ENCODE measurements at regions not wholly inside any gene's neighbourhood (a gene's known extent, or its start where the extent isn't known, plus 50 kb on each side); places are given as distances from the start of the nearest gene placed in this dataset.
"Not testable (repeated sequence)": the region's sequence is repeated elsewhere in the genome, so short reads cannot be mapped to it uniquely, and the experiment has no call there.

- H3K9me3 ChIP-seq (ENCODE audit: control insufficient read depth, low read length), result no peaks in the 10 kb centered on the region
- WGBS, 2 experiments (ENCODE audit: insufficient coverage in 2 of 2), result 90 to 100% methylated on average over 2 of the region's 2 CpGs
- H3K4me1 ChIP-seq (ENCODE audit: control insufficient read depth, insufficient read depth, low read length, poor library complexity, severe bottlenecking), result no peaks in the 10 kb centered on the region
- no peak overlapping the region for H3K27ac ChIP-seq (ENCODE audit: low read depth, low read length, severe bottlenecking)
- H3K36me3 ChIP-seq (ENCODE audit: control insufficient read depth, insufficient read depth, low read length), result no peaks in the 10 kb centered on the region
- no peak overlapping the region for H3K4me3 ChIP-seq (ENCODE audit: extremely low read depth, insufficient read depth, low read length, poor library complexity, severe bottlenecking)
These were observed 71.9 kb downstream of the DYNAP start for GRCh38 chr18:54662986-54663385.

GRCh38 chr18:54669701-54670100 is 78.7 kb downstream of the DYNAP start:
- not testable (repeated sequence) for H3K9me3 ChIP-seq (ENCODE audit: control insufficient read depth, low read length); H3K27ac ChIP-seq (ENCODE audit: low read depth, low read length, severe bottlenecking); H3K4me1 ChIP-seq (ENCODE audit: control insufficient read depth, insufficient read depth, low read length, poor library complexity, severe bottlenecking); H3K4me3 ChIP-seq (ENCODE audit: extremely low read depth, insufficient read depth, low read length, poor library complexity, severe bottlenecking); H3K36me3 ChIP-seq (ENCODE audit: control insufficient read depth, insufficient read depth, low read length)
- 88 to 90% methylated on average over 7 to 9 of the region's 15 CpGs for WGBS, 2 experiments (ENCODE audit: insufficient coverage in 2 of 2)

- no peaks in the 10 kb centered on the region for H3K9me3 ChIP-seq (ENCODE audit: control insufficient read depth, low read length)
- WGBS, 2 experiments (ENCODE audit: insufficient coverage in 2 of 2), result no CpG with 5 or more reads among the region's 1 CpG
- no peaks in the 10 kb centered on the region for H3K4me1 ChIP-seq (ENCODE audit: control insufficient read depth, insufficient read depth, low read length, poor library complexity, severe bottlenecking)
- no peaks in the 10 kb centered on the region for H3K36me3 ChIP-seq (ENCODE audit: control insufficient read depth, insufficient read depth, low read length)
- H3K4me3 ChIP-seq (ENCODE audit: extremely low read depth, insufficient read depth, low read length, poor library complexity, severe bottlenecking), result no peak overlapping the region
- no peak overlapping the region for H3K27ac ChIP-seq (ENCODE audit: low read depth, low read length, severe bottlenecking)
These were observed 80.3 kb downstream of the DYNAP start for GRCh38 chr18:54671291-54671881.

- Histone ChIP-seq H3K9me3 (ENCODE audit: control insufficient read depth, low read length) (no peaks in the 10 kb centered on the region), H3K27ac (ENCODE audit: low read depth, low read length, severe bottlenecking) (no peak overlapping the region), H3K4me1 (ENCODE audit: control insufficient read depth, insufficient read depth, low read length, poor library complexity, severe bottlenecking) (no peaks in the 10 kb centered on the region), H3K36me3 (ENCODE audit: control insufficient read depth, insufficient read depth, low read length) (no peaks in the 10 kb centered on the region), H3K4me3 (ENCODE audit: extremely low read depth, insufficient read depth, low read length, poor library complexity, severe bottlenecking) (no peak overlapping the region)
- WGBS, 2 experiments (ENCODE audit: insufficient coverage in 2 of 2), result 100% methylated on average over 1 of the region's 6 CpGs; no CpG with 5 or more reads in 1 of the 2 experiments
These were observed 81.1 kb downstream of the DYNAP start for GRCh38 chr18:54672109-54672508.

GRCh38 chr18:54672846-54673475 is 81.9 kb downstream of the DYNAP start:
- Histone ChIP-seq H3K27ac (ENCODE audit: low read depth, low read length, severe bottlenecking) (no peak overlapping the region), H3K4me1 (ENCODE audit: control insufficient read depth, insufficient read depth, low read length, poor library complexity, severe bottlenecking) (no peaks in the 10 kb centered on the region)
- WGBS, 2 experiments (ENCODE audit: insufficient coverage in 2 of 2), result 86 to 88% methylated on average over 3 to 4 of the region's 6 CpGs

GRCh38 chr18:54673936-54674335 is 82.9 kb downstream of the DYNAP start:
- Histone ChIP-seq H3K36me3 (ENCODE audit: control insufficient read depth, insufficient read depth, low read length) (no peaks in the 10 kb centered on the region), H3K27ac (ENCODE audit: low read depth, low read length, severe bottlenecking) (no peak overlapping the region), H3K4me3 (ENCODE audit: extremely low read depth, insufficient read depth, low read length, poor library complexity, severe bottlenecking) (no peak overlapping the region), H3K9me3 (ENCODE audit: control insufficient read depth, low read length) (no peaks in the 10 kb centered on the region), H3K4me1 (ENCODE audit: control insufficient read depth, insufficient read depth, low read length, poor library complexity, severe bottlenecking) (no peaks in the 10 kb centered on the region)
- WGBS, 2 experiments (ENCODE audit: insufficient coverage in 2 of 2), result no CpG with 5 or more reads among the region's 2 CpGs

More at GRCh38 chr18:54672846-54673475, 81.9 kb downstream of the DYNAP start:
- no peaks in the 10 kb centered on the region for H3K36me3 ChIP-seq (ENCODE audit: control insufficient read depth, insufficient read depth, low read length)
- H3K9me3 ChIP-seq (ENCODE audit: control insufficient read depth, low read length), result no peaks in the 10 kb centered on the region
- no peak overlapping the region for H3K4me3 ChIP-seq (ENCODE audit: extremely low read depth, insufficient read depth, low read length, poor library complexity, severe bottlenecking)

GRCh38 chr18:54675076-54675475 is 84.0 kb downstream of the DYNAP start:
- no peaks in the 10 kb centered on the region for H3K9me3 ChIP-seq (ENCODE audit: control insufficient read depth, low read length)
- H3K4me1 ChIP-seq (ENCODE audit: control insufficient read depth, insufficient read depth, low read length, poor library complexity, severe bottlenecking), result no peaks in the 10 kb centered on the region
- no peak overlapping the region for H3K27ac ChIP-seq (ENCODE audit: low read depth, low read length, severe bottlenecking)
- no peak overlapping the region for H3K4me3 ChIP-seq (ENCODE audit: extremely low read depth, insufficient read depth, low read length, poor library complexity, severe bottlenecking)
- H3K36me3 ChIP-seq (ENCODE audit: control insufficient read depth, insufficient read depth, low read length), result no peaks in the 10 kb centered on the region
- 53 to 75% methylated on average over 1 of the region's 1 CpG for WGBS, 2 experiments (ENCODE audit: insufficient coverage in 2 of 2)

- Histone ChIP-seq H3K4me1 (ENCODE audit: control insufficient read depth, insufficient read depth, low read length, poor library complexity, severe bottlenecking) (no peaks in the 10 kb centered on the region), H3K36me3 (ENCODE audit: control insufficient read depth, insufficient read depth, low read length) (no peaks in the 10 kb centered on the region), H3K4me3 (ENCODE audit: extremely low read depth, insufficient read depth, low read length, poor library complexity, severe bottlenecking) (no peak overlapping the region), H3K27ac (ENCODE audit: low read depth, low read length, severe bottlenecking) (no peak overlapping the region), H3K9me3 (ENCODE audit: control insufficient read depth, low read length) (no peaks in the 10 kb centered on the region)
- WGBS, 2 experiments (ENCODE audit: insufficient coverage in 2 of 2), result no CpG with 5 or more reads among the region's 4 CpGs
These were observed 88.5 kb downstream of the DYNAP start for GRCh38 chr18:54679318-54680149.

- WGBS, 2 experiments (ENCODE audit: insufficient coverage in 2 of 2), result 27 to 37% methylated on average over 4 to 5 of the region's 6 CpGs
- no peaks in the 10 kb centered on the region for H3K9me3 ChIP-seq (ENCODE audit: control insufficient read depth, low read length)
- H3K36me3 ChIP-seq (ENCODE audit: control insufficient read depth, insufficient read depth, low read length), result no peaks in the 10 kb centered on the region
- H3K27ac ChIP-seq (ENCODE audit: low read depth, low read length, severe bottlenecking), result no peak overlapping the region
- no peak overlapping the region for H3K4me3 ChIP-seq (ENCODE audit: extremely low read depth, insufficient read depth, low read length, poor library complexity, severe bottlenecking)
- H3K4me1 ChIP-seq (ENCODE audit: control insufficient read depth, insufficient read depth, low read length, poor library complexity, severe bottlenecking), result no peaks in the 10 kb centered on the region
These were observed 93.7 kb downstream of the DYNAP start for GRCh38 chr18:54684784-54685183.

- H3K27ac ChIP-seq (ENCODE audit: low read depth, low read length, severe bottlenecking), result no peak overlapping the region
- H3K9me3 ChIP-seq (ENCODE audit: control insufficient read depth, low read length), result no peaks in the 10 kb centered on the region
- H3K4me1 ChIP-seq (ENCODE audit: control insufficient read depth, insufficient read depth, low read length, poor library complexity, severe bottlenecking), result no peaks in the 10 kb centered on the region
- no peaks in the 10 kb centered on the region for H3K36me3 ChIP-seq (ENCODE audit: control insufficient read depth, insufficient read depth, low read length)
- 100% methylated on average over 1 of the region's 2 CpGs for WGBS, 2 experiments (ENCODE audit: insufficient coverage in 2 of 2)
- no peak overlapping the region for H3K4me3 ChIP-seq (ENCODE audit: extremely low read depth, insufficient read depth, low read length, poor library complexity, severe bottlenecking)
These were observed 98.3 kb downstream of the DYNAP start for GRCh38 chr18:54689319-54689718.

- Histone ChIP-seq H3K36me3 (ENCODE audit: control insufficient read depth, insufficient read depth, low read length) (no peaks in the 10 kb centered on the region), H3K4me3 (ENCODE audit: extremely low read depth, insufficient read depth, low read length, poor library complexity, severe bottlenecking) (no peak overlapping the region), H3K4me1 (ENCODE audit: control insufficient read depth, insufficient read depth, low read length, poor library complexity, severe bottlenecking) (no peaks in the 10 kb centered on the region), H3K9me3 (ENCODE audit: control insufficient read depth, low read length) (no peaks in the 10 kb centered on the region), H3K27ac (ENCODE audit: low read depth, low read length, severe bottlenecking) (no peak overlapping the region)
- 82 to 100% methylated on average over 2 of the region's 5 CpGs for WGBS, 2 experiments (ENCODE audit: insufficient coverage in 2 of 2)
These were observed 99.2 kb downstream of the DYNAP start for GRCh38 chr18:54690198-54690597.

Data from mesodermal cell (in vitro differentiated cells).